ENCODE measurements at regions not wholly inside any gene's neighbourhood (a gene's known extent, or its start where the extent isn't known, plus 50 kb on each side); places are given as distances from the start of the nearest gene placed in this dataset.

DNA sequence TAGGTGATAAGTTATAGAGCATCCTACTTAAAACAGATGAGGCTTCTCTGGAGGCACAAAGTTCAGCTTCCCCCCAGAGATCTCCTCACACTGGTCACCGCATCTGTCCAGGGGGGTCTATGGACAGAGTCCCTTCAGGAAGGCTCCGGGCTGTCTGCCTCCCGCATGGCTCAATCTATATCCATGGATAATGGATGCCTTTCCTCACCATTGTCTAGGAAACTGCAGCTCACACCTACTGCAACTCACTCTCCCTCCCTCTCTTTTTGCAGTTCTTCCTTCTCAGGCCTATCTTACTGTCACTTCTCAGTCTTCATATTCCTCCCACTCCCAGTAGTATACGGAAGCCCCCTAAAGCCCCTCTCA, 100.6 kb upstream of the BCL2L14 start:
- TF ChIP-seq POLR2A (IDR thresholded peaks at IDR 0.05): no peak
- TF ChIP-seq, protein P1, sequence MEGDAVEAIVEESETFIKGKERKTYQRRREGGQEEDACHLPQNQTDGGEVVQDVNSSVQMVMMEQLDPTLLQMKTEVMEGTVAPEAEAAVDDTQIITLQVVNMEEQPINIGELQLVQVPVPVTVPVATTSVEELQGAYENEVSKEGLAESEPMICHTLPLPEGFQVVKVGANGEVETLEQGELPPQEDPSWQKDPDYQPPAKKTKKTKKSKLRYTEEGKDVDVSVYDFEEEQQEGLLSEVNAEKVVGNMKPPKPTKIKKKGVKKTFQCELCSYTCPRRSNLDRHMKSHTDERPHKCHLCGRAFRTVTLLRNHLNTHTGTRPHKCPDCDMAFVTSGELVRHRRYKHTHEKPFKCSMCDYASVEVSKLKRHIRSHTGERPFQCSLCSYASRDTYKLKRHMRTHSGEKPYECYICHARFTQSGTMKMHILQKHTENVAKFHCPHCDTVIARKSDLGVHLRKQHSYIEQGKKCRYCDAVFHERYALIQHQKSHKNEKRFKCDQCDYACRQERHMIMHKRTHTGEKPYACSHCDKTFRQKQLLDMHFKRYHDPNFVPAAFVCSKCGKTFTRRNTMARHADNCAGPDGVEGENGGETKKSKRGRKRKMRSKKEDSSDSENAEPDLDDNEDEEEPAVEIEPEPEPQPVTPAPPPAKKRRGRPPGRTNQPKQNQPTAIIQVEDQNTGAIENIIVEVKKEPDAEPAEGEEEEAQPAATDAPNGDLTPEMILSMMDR (IDR thresholded peaks at IDR 0.05): no peak
